Activated T-cell treated with anti-CD3 and anti-CD28 coated beads, Interleukin-2, amount 50 U/mL, for 4 hours (primary cell): ENCODE measurements at regions not wholly inside any gene's neighbourhood (a gene's known extent, or its start where the extent isn't known, plus 50 kb on each side); places are given as distances from the start of the nearest gene placed in this dataset.

Experiments used
- ATAC-seq, 2 donors: fragments of 200-7000 bp; cut with Tn5 transposase; one replicate each; pipeline ENCODE4 v1.10.0; 2021
- DNase-seq: peaks from one replicate; pipeline ENCODE4 v3.0.0-alpha.2; 2020
- H3K27me3 Mint-ChIP-seq: one replicate; pipeline ENCODE4 v1.8.0; 2021; ENCODE audit warnings: low read depth, mixed read lengths
- H3K36me3 Mint-ChIP-seq: one replicate; pipeline ENCODE4 v1.8.0; 2022; ENCODE audit warnings: mixed read lengths; ENCODE audit not compliant: insufficient read depth
- H3K4me1 Mint-ChIP-seq: one replicate; pipeline ENCODE4 v1.8.0; 2021; ENCODE audit warnings: low read depth, mixed read lengths
- H3K4me3 Mint-ChIP-seq: one replicate; pipeline ENCODE4 v1.8.0; 2021; ENCODE audit warnings: mild to moderate bottlenecking, moderate library complexity, mixed read lengths
- H3K9me3 Mint-ChIP-seq: one replicate; pipeline ENCODE4 v1.8.0; 2021; ENCODE audit warnings: mixed read lengths

DNA sequence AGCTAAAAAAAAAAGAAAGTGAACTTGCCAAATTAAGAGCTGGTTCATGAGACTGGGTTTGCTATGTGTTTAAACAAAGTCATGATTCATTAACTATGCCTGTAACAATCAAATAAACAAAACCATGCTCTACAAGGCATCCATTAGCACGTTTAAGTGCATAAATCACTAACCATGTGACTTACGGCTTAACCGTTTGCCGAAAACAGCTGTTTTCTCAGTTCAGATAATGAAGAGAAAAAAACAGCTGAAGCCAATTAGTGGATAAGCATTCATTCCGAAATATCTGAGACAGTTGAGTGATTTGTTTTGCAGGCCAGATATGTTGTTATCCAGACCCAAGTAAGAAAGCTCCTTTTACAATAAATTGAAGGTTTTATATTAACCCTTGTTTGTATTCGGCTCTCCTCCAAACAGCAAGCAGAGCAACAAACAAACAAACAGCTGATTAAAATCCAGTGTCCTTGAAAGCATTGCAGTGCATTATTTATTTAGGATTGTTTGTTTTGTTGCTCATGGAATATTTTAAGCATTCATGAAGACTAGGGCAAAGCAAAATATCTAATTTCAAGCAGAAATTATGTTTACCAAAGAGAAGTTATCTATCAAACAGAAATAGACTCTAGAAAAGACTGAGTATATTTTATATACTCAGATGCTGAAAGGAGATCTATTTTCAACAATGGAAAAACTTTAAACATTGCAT is 343.5 kb downstream of the RFPL4B start:
- no peak overlapping the region for H3K4me3 Mint-ChIP-seq
- ATAC-seq, result no peak
- no peaks in the 10 kb centered on the region for H3K36me3 Mint-ChIP-seq
- H3K27me3 Mint-ChIP-seq, result no peaks in the 10 kb centered on the region
- peaks cover 4% of the 10 kb centered on the region for H3K9me3 Mint-ChIP-seq
- no peaks in the 10 kb centered on the region for H3K4me1 Mint-ChIP-seq
- no peak for DNase-seq

DNA sequence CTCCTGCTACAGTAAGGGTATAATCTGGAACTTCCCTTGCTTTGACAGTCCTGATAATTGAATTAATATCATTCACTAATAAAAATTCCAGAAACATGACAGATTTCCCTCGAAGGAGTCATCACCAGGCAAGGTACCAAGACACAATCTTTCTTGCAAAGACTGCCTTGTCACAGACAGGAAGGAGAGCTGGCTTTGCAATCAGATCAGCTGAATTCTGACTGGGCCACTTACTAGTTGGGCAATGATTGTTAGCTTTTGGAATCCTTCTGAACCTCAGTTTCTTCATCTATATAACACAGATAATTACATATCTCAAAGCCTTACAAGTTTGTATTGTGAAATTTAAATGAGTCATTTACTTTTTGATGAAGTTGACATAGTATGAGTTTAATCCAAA is 344.2 kb downstream of the RFPL4B start:
- Mint-ChIP-seq H3K4me3 (no peak overlapping the region), H3K27me3 (no peaks in the 10 kb centered on the region), H3K9me3 (peaks cover 4% of the 10 kb centered on the region), H3K36me3 (no peaks in the 10 kb centered on the region), H3K4me1 (no peaks in the 10 kb centered on the region)
- no peak for ATAC-seq
- DNase-seq, result no peak

- no peak for ATAC-seq
- H3K27me3 Mint-ChIP-seq, result no peaks in the 10 kb centered on the region
- no peak for DNase-seq
These were observed 347.9 kb downstream of the RFPL4B start for GRCh38 chr6:112695001-112695400.

GRCh38 chr6:112697265-112697664 is 350.1 kb downstream of the RFPL4B start:
- Mint-ChIP-seq H3K4me1 (no peaks in the 10 kb centered on the region), H3K9me3 (peaks cover 8% of the 10 kb centered on the region), H3K36me3 (no peaks in the 10 kb centered on the region), H3K27me3 (no peaks in the 10 kb centered on the region), H3K4me3 (no peak overlapping the region)
- DNase-seq, result no peak
- no peak for ATAC-seq

More at GRCh38 chr6:112695001-112695400, 347.9 kb downstream of the RFPL4B start:
- no peaks in the 10 kb centered on the region for H3K36me3 Mint-ChIP-seq
- H3K9me3 Mint-ChIP-seq, result peaks cover 4% of the 10 kb centered on the region
- H3K4me3 Mint-ChIP-seq, result no peak overlapping the region
- no peaks in the 10 kb centered on the region for H3K4me1 Mint-ChIP-seq

- no peak for DNase-seq
- Mint-ChIP-seq H3K9me3 (peaks cover 8% of the 10 kb centered on the region), H3K27me3 (no peaks in the 10 kb centered on the region), H3K36me3 (no peaks in the 10 kb centered on the region), H3K4me1 (no peaks in the 10 kb centered on the region), H3K4me3 (no peak overlapping the region)
- ATAC-seq, result no peak
These were observed 354.1 kb downstream of the RFPL4B start for GRCh38 chr6:112701201-112701600.

- no peak for ATAC-seq
- no peak for DNase-seq
- Mint-ChIP-seq H3K36me3 (no peaks in the 10 kb centered on the region), H3K4me1 (no peaks in the 10 kb centered on the region), H3K27me3 (no peaks in the 10 kb centered on the region), H3K9me3 (no peaks in the 10 kb centered on the region), H3K4me3 (no peak overlapping the region)
These were observed 363.6 kb downstream of the RFPL4B start for GRCh38 chr6:112710710-112711109.

GRCh38 chr6:112713402-112713801 is 366.3 kb downstream of the RFPL4B start:
- H3K27me3 Mint-ChIP-seq, result no peaks in the 10 kb centered on the region

DNA sequence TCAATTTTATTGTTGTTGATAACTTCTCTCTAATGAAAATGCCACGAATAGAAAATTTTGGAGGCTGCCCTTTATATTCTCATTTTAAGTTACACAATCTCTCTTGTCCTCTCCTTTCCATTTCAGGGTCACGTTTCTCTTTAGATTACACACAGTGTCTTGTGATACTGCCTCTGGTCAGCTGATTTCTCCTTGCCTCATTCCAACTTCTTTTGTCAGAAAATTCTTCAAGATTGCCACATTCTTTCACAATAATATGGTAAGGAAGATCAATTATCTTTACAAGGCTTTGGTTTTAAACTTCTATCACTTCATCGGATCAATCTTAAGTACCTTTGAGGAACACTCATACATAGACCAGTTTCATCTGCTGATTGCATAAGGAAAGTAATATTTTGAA is 370.3 kb downstream of the RFPL4B start:
- Mint-ChIP-seq H3K4me3 (no peak overlapping the region), H3K9me3 (no peaks in the 10 kb centered on the region), H3K27me3 (no peaks in the 10 kb centered on the region), H3K36me3 (no peaks in the 10 kb centered on the region), H3K4me1 (no peaks in the 10 kb centered on the region)
- no peak for ATAC-seq
- DNase-seq, result no peak

More at GRCh38 chr6:112713402-112713801, 366.3 kb downstream of the RFPL4B start:
- DNase-seq, result no peak
- ATAC-seq, result no peak
- no peaks in the 10 kb centered on the region for H3K4me1 Mint-ChIP-seq
- no peak overlapping the region for H3K4me3 Mint-ChIP-seq
- H3K36me3 Mint-ChIP-seq, result no peaks in the 10 kb centered on the region
- H3K9me3 Mint-ChIP-seq, result no peaks in the 10 kb centered on the region

DNA sequence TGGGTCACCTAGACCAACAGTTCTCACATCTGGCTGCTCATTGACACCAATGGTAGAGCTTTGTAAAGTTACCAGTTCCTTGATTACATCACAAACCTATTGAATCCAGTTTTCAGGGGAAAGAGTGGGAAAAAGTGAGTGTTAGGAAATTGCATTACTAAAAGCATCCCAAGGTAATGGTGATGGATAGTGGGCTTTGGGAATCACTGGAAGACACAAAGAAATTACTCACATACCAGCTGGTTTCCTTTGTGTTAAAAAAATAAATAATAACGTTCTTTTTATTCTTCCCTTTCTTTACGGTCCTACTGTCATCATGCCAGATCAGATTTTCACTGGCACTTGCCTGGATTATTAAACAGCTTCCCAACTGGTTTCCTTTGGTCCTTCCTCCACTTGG is 370.7 kb downstream of the RFPL4B start:
- ATAC-seq, result no peak
- no peaks in the 10 kb centered on the region for H3K9me3 Mint-ChIP-seq

DNA sequence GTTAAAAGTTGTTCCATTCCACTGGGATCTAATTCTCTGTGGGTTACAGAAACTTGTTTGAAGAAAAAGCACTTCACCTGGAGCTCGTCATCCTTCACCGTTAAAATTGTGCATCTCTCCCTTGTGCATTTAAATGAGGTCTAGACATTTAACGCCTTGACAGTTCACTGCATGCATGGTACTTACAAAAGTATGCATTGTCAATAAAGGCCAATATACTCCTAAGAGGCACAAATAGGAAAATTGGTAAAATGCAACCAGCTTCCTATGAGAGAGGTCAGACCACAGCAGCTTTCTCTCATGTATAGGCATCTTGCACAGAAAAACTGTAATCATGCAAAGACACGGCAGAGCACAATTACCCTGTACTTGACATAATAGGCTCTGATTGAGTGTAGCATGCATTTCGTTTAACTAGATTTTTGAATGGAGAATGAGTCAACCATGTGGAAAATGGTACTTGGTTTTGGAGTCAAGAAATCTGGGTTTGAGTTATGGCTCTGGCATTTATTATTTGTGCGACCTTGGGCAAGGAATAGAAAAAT is 378.5 kb downstream of the RFPL4B start:
- peaks cover 12% of the 10 kb centered on the region for H3K9me3 Mint-ChIP-seq
- no peak for DNase-seq
- ATAC-seq, result no peak

More for the DNA sequence above, 370.7 kb downstream of the RFPL4B start:
- no peak for DNase-seq
- Mint-ChIP-seq H3K36me3 (no peaks in the 10 kb centered on the region), H3K4me3 (no peak overlapping the region), H3K4me1 (no peaks in the 10 kb centered on the region), H3K27me3 (no peaks in the 10 kb centered on the region)

DNA sequence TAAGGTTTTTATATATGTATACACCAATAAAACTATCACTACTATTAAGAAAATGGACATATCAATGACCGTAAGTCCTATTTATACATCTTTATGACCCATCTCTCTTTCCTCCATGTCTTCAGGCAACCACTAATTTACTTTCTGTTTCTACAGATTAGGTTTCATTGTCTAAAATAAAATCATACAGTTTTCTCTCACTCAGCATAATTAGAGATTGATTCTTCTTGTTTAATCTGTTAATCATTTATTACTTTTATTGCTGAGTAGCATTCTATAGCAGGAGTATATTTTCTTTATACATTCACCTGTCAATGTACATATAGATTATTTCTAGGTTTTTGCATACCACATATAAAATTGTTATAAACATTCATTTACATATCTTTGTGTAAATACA is 388.0 kb downstream of the RFPL4B start:
- no peak overlapping the region for H3K4me3 Mint-ChIP-seq
- H3K4me1 Mint-ChIP-seq, result no peaks in the 10 kb centered on the region
- H3K27me3 Mint-ChIP-seq, result no peaks in the 10 kb centered on the region
- DNase-seq (no peak), ATAC-seq (no peak)
- no peaks in the 10 kb centered on the region for H3K36me3 Mint-ChIP-seq
- peaks cover 9% of the 10 kb centered on the region for H3K9me3 Mint-ChIP-seq

More for the DNA sequence above, 378.5 kb downstream of the RFPL4B start:
- H3K36me3 Mint-ChIP-seq, result no peaks in the 10 kb centered on the region
- H3K4me1 Mint-ChIP-seq, result no peaks in the 10 kb centered on the region
- no peak overlapping the region for H3K4me3 Mint-ChIP-seq
- no peaks in the 10 kb centered on the region for H3K27me3 Mint-ChIP-seq

GRCh38 chr6:112739766-112740165 is 392.6 kb downstream of the RFPL4B start:
- H3K4me3 Mint-ChIP-seq, result no peak overlapping the region
- DNase-seq (no peak), ATAC-seq (no peak)
- H3K36me3 Mint-ChIP-seq, result no peaks in the 10 kb centered on the region
- H3K4me1 Mint-ChIP-seq, result no peaks in the 10 kb centered on the region
- H3K27me3 Mint-ChIP-seq, result no peaks in the 10 kb centered on the region
- no peaks in the 10 kb centered on the region for H3K9me3 Mint-ChIP-seq

DNA sequence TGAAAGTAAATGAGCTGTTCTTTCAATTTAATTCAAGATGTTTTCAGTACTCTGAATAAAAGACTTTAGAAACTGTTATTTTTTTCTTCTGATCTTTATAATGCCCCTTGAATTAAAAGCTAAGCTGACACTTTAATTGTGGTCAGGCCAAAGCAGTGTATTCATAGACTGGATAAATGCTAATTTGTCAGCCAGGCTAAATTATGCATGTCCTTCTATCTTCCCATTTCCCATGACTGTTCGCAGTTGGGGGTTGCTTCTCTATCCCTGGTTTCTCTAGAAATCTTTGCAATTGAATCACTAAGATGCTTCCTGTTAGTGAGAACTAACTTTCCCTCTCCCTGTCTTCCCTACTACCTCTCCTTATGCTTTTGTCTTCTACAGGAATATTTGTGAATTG is 396.2 kb downstream of the RFPL4B start:
- no peaks in the 10 kb centered on the region for H3K4me1 Mint-ChIP-seq
- H3K9me3 Mint-ChIP-seq, result no peaks in the 10 kb centered on the region
- no peaks in the 10 kb centered on the region for H3K36me3 Mint-ChIP-seq
- no peak for ATAC-seq
- no peaks in the 10 kb centered on the region for H3K27me3 Mint-ChIP-seq
- H3K4me3 Mint-ChIP-seq, result no peak overlapping the region
- no peak for DNase-seq

DNA sequence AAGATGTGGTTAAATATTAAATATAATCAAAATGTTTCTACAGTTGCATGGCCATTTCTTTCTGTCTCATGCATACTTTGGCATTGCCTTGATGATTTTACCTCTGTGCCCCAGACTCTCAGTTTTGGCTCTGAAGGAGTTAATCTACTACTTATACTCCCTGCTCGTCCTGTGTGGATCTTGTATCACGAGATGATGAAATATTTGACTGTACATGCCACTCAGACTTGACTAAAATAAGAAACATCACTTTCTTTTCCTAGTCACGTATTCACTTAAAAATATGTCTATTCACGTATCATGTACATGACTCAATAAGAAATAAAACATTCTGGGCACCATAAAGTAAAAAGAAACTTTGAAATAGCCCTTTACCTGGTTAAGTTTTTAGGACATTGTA is 397.7 kb downstream of the RFPL4B start:
- ATAC-seq (no peak), DNase-seq (no peak)
- Mint-ChIP-seq H3K27me3 (no peaks in the 10 kb centered on the region), H3K4me1 (no peaks in the 10 kb centered on the region), H3K9me3 (no peaks in the 10 kb centered on the region), H3K36me3 (no peaks in the 10 kb centered on the region), H3K4me3 (no peak overlapping the region)

DNA sequence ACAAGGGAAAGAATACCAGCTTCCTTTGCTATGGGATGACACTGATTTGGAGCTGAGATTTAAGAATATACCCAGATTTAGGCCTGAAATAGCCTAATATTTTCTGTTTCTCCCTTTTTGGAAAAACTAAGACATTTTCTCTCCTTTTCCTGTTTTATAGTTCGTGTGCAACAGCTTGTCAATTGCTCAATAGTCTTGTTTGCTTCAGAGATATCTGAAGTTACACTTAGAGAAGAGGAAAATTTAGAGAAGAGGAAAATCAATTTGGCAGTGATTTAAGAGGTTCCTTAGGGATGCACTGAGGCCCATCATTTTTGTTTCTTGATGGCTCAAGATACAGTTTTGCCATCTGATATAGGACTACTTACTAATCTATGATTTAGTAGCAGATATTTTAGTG is 398.6 kb downstream of the RFPL4B start:
- no peak overlapping the region for H3K4me3 Mint-ChIP-seq
- DNase-seq (no peak), ATAC-seq (no peak)

More for the DNA sequence above, 398.6 kb downstream of the RFPL4B start:
- Mint-ChIP-seq H3K9me3 (no peaks in the 10 kb centered on the region), H3K36me3 (no peaks in the 10 kb centered on the region), H3K27me3 (no peaks in the 10 kb centered on the region), H3K4me1 (no peaks in the 10 kb centered on the region)
